ENCODE measurements at regions not wholly inside any gene's neighbourhood (a gene's known extent, or its start where the extent isn't known, plus 50 kb on each side); places are given as distances from the start of the nearest gene placed in this dataset.
"Not testable (repeated sequence)": the region's sequence is repeated elsewhere in the genome, so short reads cannot be mapped to it uniquely, and the experiment has no call there.

- H3K4me3 Mint-ChIP-seq (ENCODE audit: unreplicated experiment): no peak overlapping the region
- H3K36me3 Mint-ChIP-seq (ENCODE audit: low read depth, unreplicated experiment): no peaks in the 10 kb centered on the region
- TF ChIP-seq CTCF (IDR thresholded peaks at IDR 0.05; ENCODE audit: unreplicated experiment): no peak
- no peaks in the 10 kb centered on the region for H3K9me3 Mint-ChIP-seq (ENCODE audit: unreplicated experiment)
- no peaks in the 10 kb centered on the region for H3K4me1 Mint-ChIP-seq (ENCODE audit: unreplicated experiment)
- DNase-seq (ENCODE audit: low spot score): no peak
- H3K27ac Mint-ChIP-seq (ENCODE audit: unreplicated experiment): no peak overlapping the region
- H3K27me3 Mint-ChIP-seq (ENCODE audit: unreplicated experiment): peaks cover 1% of the 10 kb centered on the region
Observed at GRCh38 chr4:126916626-126917140, 716.1 kb upstream of the INTU start.

- not testable (repeated sequence) for DNase-seq (ENCODE audit: low spot score); H3K9me3 Mint-ChIP-seq (ENCODE audit: unreplicated experiment); H3K4me1 Mint-ChIP-seq (ENCODE audit: unreplicated experiment); H3K27me3 Mint-ChIP-seq (ENCODE audit: unreplicated experiment); H3K36me3 Mint-ChIP-seq (ENCODE audit: low read depth, unreplicated experiment); H3K4me3 Mint-ChIP-seq (ENCODE audit: unreplicated experiment); H3K27ac Mint-ChIP-seq (ENCODE audit: unreplicated experiment)
Observed at GRCh38 chr4:126922328-126922938, 710.3 kb upstream of the INTU start.

- Mint-ChIP-seq H3K36me3 (ENCODE audit: low read depth, unreplicated experiment) (no peaks in the 10 kb centered on the region), H3K4me1 (ENCODE audit: unreplicated experiment) (no peaks in the 10 kb centered on the region), H3K27ac (ENCODE audit: unreplicated experiment) (no peak overlapping the region), H3K27me3 (ENCODE audit: unreplicated experiment) (peaks cover 1% of the 10 kb centered on the region), H3K4me3 (ENCODE audit: unreplicated experiment) (no peak overlapping the region), H3K9me3 (ENCODE audit: unreplicated experiment) (no peaks in the 10 kb centered on the region)
- no peak for DNase-seq (ENCODE audit: low spot score)
- TF ChIP-seq CTCF (IDR thresholded peaks at IDR 0.05; ENCODE audit: unreplicated experiment): no peak
Observed at GRCh38 chr4:126924237-126924636, 708.5 kb upstream of the INTU start.

GRCh38 chr4:126930059-126930458 lies 702.7 kb upstream of the INTU start:
- H3K9me3 Mint-ChIP-seq (ENCODE audit: unreplicated experiment); H3K27me3 Mint-ChIP-seq (ENCODE audit: unreplicated experiment); H3K36me3 Mint-ChIP-seq (ENCODE audit: low read depth, unreplicated experiment); H3K4me3 Mint-ChIP-seq (ENCODE audit: unreplicated experiment); DNase-seq (ENCODE audit: low spot score); H3K27ac Mint-ChIP-seq (ENCODE audit: unreplicated experiment); H3K4me1 Mint-ChIP-seq (ENCODE audit: unreplicated experiment): not testable (repeated sequence)

- no peaks in the 10 kb centered on the region for H3K9me3 Mint-ChIP-seq (ENCODE audit: unreplicated experiment)
- no peak overlapping the region for H3K4me3 Mint-ChIP-seq (ENCODE audit: unreplicated experiment)
- peaks cover 1% of the 10 kb centered on the region for H3K27me3 Mint-ChIP-seq (ENCODE audit: unreplicated experiment)
- no peak for TF ChIP-seq CTCF (IDR thresholded peaks at IDR 0.05; ENCODE audit: unreplicated experiment)
- peaks cover 9% of the 10 kb centered on the region for H3K4me1 Mint-ChIP-seq (ENCODE audit: unreplicated experiment)
- no peaks in the 10 kb centered on the region for H3K36me3 Mint-ChIP-seq (ENCODE audit: low read depth, unreplicated experiment)
- DNase-seq (ENCODE audit: low spot score): no peak
- no peak overlapping the region for H3K27ac Mint-ChIP-seq (ENCODE audit: unreplicated experiment)
Observed at GRCh38 chr4:126935801-126936200, 697.0 kb upstream of the INTU start.

- Mint-ChIP-seq H3K4me3 (ENCODE audit: unreplicated experiment) (no peak overlapping the region), H3K4me1 (ENCODE audit: unreplicated experiment) (peaks cover 9% of the 10 kb centered on the region), H3K27me3 (ENCODE audit: unreplicated experiment) (peaks cover 1% of the 10 kb centered on the region), H3K36me3 (ENCODE audit: low read depth, unreplicated experiment) (no peaks in the 10 kb centered on the region), H3K27ac (ENCODE audit: unreplicated experiment) (no peak overlapping the region), H3K9me3 (ENCODE audit: unreplicated experiment) (no peaks in the 10 kb centered on the region)
- no peak for DNase-seq (ENCODE audit: low spot score)
- no peak for TF ChIP-seq CTCF (IDR thresholded peaks at IDR 0.05; ENCODE audit: unreplicated experiment)
Observed at GRCh38 chr4:126937342-126937741, 695.4 kb upstream of the INTU start.
